Glutamatergic neuron (in vitro differentiated cells): ENCODE measurements at regions not wholly inside any gene's neighbourhood (a gene's known extent, or its start where the extent isn't known, plus 50 kb on each side); places are given as distances from the start of the nearest gene placed in this dataset.

Experiments
- DNase-seq: peaks from one replicate; pipeline ENCODE4 v3.0.0; 2022
- H3K27ac Mint-ChIP-seq: one replicate; pipeline ENCODE4 v1.8.0; 2020; ENCODE audit warnings: mild to moderate bottlenecking, mixed read lengths, inconsistent platforms; ENCODE audit not compliant: unreplicated experiment
- H3K27me3 Mint-ChIP-seq: one replicate; pipeline ENCODE4 v1.8.0; 2020; ENCODE audit warnings: mild to moderate bottlenecking, moderate library complexity, mixed read lengths, inconsistent platforms; ENCODE audit not compliant: unreplicated experiment
- H3K36me3 Mint-ChIP-seq: one replicate; pipeline ENCODE4 v1.8.0; 2020; ENCODE audit warnings: mild to moderate bottlenecking, mixed read lengths, inconsistent platforms; ENCODE audit not compliant: unreplicated experiment
- H3K4me1 Mint-ChIP-seq: one replicate; pipeline ENCODE4 v1.8.0; 2020; ENCODE audit warnings: mild to moderate bottlenecking, low read depth, mixed read lengths, inconsistent platforms; ENCODE audit not compliant: unreplicated experiment
- H3K4me3 Mint-ChIP-seq: one replicate; pipeline ENCODE4 v1.8.0; 2020; ENCODE audit warnings: mild to moderate bottlenecking, mixed read lengths, inconsistent platforms; ENCODE audit not compliant: unreplicated experiment
- H3K9me3 Mint-ChIP-seq: one replicate; pipeline ENCODE4 v1.8.0; 2020; ENCODE audit warnings: mild to moderate bottlenecking, moderate library complexity, mixed read lengths, inconsistent platforms; ENCODE audit not compliant: unreplicated experiment
- TF ChIP-seq, protein P1 (sequence below): fragments of 200-600 bp; sonication (generic); IDR thresholded peaks from one replicate; pipeline ENCODE4 v1.5.0; 2021; ENCODE audit not compliant: partially characterized antibody, unreplicated experiment

DNA sequence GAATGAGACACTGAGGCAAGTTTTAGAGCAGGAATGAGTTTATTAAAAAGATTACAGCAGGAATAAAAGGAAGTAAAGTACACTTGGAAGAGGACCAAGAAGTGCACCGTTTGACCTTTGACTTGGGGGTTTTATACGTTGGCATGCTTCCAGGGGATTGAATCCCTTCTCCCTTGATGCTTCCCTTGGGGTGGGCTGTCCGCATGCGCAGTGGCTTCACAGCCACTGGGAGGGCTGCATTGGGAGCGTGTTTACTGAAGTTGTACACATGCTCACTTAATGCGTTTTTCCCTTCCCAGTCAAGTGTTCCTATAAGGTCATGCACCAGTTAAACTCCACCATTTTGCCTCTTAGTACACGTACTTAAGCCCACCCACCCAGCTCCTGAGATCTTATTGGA is 72.4 kb upstream of the MARK1 start:
- Mint-ChIP-seq H3K27me3 (peaks cover 3% of the 10 kb centered on the region), H3K4me1 (peaks cover 4% of the 10 kb centered on the region), H3K9me3 (no peaks in the 10 kb centered on the region), H3K27ac (no peak overlapping the region), H3K4me3 (no peak overlapping the region), H3K36me3 (no peaks in the 10 kb centered on the region)
- TF ChIP-seq, protein P1, sequence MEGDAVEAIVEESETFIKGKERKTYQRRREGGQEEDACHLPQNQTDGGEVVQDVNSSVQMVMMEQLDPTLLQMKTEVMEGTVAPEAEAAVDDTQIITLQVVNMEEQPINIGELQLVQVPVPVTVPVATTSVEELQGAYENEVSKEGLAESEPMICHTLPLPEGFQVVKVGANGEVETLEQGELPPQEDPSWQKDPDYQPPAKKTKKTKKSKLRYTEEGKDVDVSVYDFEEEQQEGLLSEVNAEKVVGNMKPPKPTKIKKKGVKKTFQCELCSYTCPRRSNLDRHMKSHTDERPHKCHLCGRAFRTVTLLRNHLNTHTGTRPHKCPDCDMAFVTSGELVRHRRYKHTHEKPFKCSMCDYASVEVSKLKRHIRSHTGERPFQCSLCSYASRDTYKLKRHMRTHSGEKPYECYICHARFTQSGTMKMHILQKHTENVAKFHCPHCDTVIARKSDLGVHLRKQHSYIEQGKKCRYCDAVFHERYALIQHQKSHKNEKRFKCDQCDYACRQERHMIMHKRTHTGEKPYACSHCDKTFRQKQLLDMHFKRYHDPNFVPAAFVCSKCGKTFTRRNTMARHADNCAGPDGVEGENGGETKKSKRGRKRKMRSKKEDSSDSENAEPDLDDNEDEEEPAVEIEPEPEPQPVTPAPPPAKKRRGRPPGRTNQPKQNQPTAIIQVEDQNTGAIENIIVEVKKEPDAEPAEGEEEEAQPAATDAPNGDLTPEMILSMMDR = no peak
- no peak for DNase-seq

DNA sequence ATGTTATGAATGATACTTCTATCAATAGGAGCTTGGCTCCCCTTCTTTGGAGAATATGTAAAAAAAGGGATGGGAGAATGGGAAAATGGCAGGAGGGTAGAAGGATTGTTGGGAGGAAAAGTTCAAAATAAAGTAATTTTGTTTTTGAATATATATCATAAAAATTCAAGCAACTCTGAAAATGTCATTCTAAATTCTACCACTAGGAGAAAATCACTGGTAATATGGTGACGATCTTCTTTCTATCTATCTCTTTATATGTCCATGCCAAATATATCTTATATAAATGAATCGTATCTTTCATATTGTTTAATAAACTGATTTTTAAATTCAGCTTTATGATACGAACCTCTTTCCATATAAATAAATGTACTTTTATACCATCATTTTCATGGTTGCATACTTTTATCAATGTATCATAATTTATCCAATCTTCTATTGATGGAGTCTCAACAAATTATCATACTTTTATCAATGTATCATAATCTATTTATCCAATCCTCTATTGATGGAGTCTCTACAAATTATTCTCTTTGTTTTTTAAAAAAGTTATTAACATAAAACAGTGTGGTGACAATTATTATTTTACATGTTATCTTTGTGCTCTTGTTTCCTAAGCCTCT is 73.7 kb upstream of the MARK1 start:
- TF ChIP-seq, protein P1 = peak; percentile 77
- Mint-ChIP-seq H3K9me3 (no peaks in the 10 kb centered on the region), H3K4me1 (peaks cover 4% of the 10 kb centered on the region), H3K27me3 (peaks cover 3% of the 10 kb centered on the region), H3K36me3 (no peaks in the 10 kb centered on the region), H3K27ac (no peak overlapping the region), H3K4me3 (no peak overlapping the region)
- no peak for DNase-seq

DNA sequence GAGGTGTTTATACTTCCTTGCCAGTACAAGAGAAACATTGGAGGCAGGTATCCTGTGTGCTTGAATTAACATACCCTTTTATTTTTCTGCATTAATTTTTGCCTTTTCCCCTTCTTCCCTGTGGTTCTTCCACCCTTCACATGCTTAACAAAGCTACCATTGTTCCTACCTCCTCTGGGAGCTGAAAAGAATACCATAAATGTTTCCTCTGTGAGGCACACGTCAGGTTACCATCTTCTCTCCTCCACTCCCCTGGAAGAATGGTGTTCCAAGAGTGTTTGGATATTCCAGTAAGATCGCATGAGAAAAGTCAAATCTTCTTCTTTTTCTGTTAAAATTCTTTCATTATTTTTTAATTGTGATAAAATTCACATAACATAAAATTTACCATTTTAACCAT is 74.6 kb upstream of the MARK1 start:
- H3K9me3 Mint-ChIP-seq = no peaks in the 10 kb centered on the region
- peaks cover 3% of the 10 kb centered on the region for H3K27me3 Mint-ChIP-seq

DNA sequence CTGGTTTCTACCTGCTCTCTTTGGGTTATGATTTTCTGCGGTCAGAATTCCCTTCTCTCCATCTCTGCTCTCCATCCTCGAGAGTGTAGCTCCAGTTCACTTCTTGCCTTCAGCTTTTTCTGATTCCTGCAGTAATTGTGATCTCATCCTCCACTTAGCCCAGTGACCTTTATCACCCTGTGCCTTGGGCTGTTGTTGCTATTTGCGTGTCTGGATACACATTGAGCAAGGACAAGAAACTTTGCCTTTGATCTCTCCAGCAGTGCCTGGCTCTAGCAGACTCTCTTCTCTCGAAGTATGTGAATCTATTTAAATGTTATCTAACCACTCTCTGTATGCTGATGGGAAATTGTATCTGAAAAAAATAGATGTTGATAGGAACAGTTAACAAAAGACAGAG is 76.4 kb upstream of the MARK1 start:
- no peaks in the 10 kb centered on the region for H3K36me3 Mint-ChIP-seq

More for the DNA sequence above, 74.6 kb upstream of the MARK1 start:
- Mint-ChIP-seq H3K4me1 (peaks cover 4% of the 10 kb centered on the region), H3K36me3 (no peaks in the 10 kb centered on the region), H3K27ac (no peak overlapping the region), H3K4me3 (no peak overlapping the region)
- DNase-seq = no peak
- TF ChIP-seq, protein P1 = no peak

DNA sequence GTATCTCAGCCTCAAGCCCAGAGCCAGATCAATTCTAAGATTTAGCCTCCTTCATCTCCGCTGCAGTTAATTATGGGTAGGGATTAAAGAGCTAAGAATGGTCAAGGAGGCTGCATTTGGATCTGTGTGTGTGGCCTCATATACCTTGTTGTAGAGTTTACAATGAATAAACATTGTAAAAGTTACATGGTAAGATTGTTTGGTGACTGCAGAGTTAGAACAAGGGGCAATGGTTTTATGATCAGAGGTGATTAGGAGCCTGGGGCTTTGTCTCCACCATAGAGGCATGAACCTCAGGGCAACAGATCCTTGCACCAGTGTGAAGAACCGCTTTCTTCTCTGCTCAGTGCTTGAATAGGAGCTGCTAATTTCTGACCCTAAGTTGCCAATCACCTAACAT is 77.0 kb upstream of the MARK1 start:
- Mint-ChIP-seq H3K27ac (no peak overlapping the region), H3K27me3 (peaks cover 1% of the 10 kb centered on the region), H3K36me3 (no peaks in the 10 kb centered on the region), H3K9me3 (no peaks in the 10 kb centered on the region), H3K4me1 (no peaks in the 10 kb centered on the region), H3K4me3 (no peak overlapping the region)
- no peak for DNase-seq
- TF ChIP-seq, protein P1 = no peak

More for the DNA sequence above, 76.4 kb upstream of the MARK1 start:
- H3K27ac Mint-ChIP-seq = no peak overlapping the region
- H3K4me1 Mint-ChIP-seq = no peaks in the 10 kb centered on the region
- no peak for DNase-seq
- no peaks in the 10 kb centered on the region for H3K9me3 Mint-ChIP-seq
- H3K4me3 Mint-ChIP-seq = no peak overlapping the region
- TF ChIP-seq, protein P1 = no peak
- peaks cover 1% of the 10 kb centered on the region for H3K27me3 Mint-ChIP-seq
